T-helper 1 cell treated with Interleukin-12 subunit alpha and Interleukin-12 subunit beta and Interleukin-4 antibody, amounts not matched to agents 30 ng/mL and 1 ng/mL, for 36 hours (primary cell): ENCODE measurements at regions not wholly inside any gene's neighbourhood (a gene's known extent, or its start where the extent isn't known, plus 50 kb on each side); places are given as distances from the start of the nearest gene placed in this dataset.

Experiments used
- intact Hi-C: fragments of 100-400 bp; cut with micrococcal nuclease; formaldehyde crosslinking; loops from one replicate; pipeline ENCODE4 v1.15.1; 2024

DNA sequence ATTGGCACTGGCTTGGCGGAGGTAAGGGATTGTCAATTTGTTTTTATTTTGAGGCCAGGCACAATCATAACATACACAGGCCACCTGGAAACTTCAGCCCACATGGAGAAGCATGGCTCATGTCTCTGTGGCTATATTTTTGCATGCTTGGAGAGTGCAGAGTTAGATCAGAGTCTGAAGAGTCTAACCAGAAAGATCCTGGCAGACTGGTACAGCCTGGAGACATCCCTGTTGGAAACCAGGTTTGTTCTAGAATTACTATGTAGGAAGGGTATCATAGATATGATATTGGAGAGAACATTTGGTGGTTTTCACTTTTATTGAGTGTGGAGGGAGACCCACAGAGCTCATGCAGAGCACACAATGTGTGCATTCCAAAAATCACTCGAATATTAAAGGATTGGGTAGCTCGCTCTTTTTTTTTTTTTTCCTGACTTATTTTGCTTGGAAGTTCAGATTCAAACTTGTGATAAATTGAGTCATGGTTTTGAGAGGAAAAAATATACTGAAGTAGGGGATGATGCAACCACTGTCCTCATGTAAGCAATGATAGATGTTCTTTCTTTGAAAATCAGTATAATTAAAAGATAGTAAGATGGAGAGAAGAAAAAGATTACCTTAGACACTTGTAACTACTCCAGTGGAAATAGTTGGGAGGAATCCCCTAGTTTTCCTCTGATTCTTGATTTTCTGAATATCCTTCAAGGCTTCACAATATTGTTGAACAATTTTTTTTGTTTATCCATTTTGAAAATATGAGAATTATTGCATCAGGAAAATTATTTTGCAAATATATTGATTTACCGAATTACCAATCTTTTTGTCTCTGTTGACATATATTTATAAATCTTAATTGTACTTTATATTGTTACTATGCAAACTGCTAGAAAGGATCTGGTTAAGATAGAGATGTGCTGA lies 185.7 kb upstream of the ZEB2 start:
- intact Hi-C loops, result no loop called here

- intact Hi-C loops, result no loop called here
These were observed 184.8 kb upstream of the ZEB2 start for GRCh38 chr2:144704709-144705095.

DNA sequence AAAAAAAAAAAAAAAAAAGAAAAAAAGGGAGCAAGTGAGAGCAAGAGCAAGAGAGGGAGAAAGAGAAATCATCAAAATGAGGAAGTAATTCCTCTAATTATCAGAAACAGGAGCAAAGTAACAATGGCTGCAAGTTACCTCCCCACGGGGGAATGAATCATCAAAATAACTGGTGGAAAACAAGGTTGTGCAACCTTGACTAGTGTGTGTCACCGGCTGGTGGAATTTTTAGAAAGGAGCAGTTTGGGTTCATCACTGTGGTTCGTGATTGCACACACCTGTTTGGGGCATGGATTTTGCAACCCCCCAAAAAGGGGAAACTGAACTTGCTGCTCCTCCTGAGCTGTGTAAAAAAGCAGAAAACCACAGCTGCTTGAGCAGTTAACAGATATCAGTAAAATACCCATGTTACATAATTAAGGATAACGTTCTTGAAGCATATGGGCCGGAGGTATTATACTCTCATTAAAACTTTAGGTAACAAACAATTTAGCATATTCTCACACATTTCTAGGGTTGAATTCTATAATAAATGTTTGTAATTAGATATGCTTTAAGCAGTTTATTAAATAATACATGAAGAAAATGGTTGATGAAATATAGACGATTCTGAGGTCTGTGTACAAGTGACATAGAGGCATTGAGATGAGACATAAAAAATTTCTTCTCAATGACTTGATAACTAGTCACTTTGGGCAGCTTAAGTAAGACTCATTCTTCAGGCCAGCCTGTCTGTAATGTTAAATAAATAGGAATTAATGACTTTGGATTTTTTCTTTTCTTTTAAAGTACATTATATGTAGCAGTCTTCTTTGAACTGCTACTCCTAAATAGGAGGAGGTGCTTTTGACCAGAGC lies 184.2 kb upstream of the ZEB2 start:
- intact Hi-C loops, result no loop called here

DNA sequence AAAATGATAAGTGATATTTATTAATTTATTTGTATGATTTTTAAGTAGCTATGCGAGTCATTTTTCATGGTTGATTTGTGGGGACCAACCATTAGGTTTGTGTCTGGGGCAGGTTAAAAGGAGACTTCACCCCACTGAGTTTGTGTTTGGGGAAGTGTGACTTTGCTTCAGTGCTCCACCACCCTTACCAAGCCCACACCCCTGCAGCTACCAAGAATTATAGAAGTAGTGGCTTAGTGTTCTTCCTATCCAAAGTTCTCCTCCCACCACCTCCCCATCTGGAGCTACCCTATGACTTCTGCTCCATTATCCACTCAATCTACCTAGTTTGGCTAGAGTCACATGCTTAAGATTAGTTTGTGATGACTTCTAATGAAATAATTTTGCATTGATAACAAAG lies 182.1 kb upstream of the ZEB2 start:
- intact Hi-C loops, result no loop called here

GRCh38 chr2:144701259-144701658 lies 181.3 kb upstream of the ZEB2 start:
- intact Hi-C loops, result no loop called here

DNA sequence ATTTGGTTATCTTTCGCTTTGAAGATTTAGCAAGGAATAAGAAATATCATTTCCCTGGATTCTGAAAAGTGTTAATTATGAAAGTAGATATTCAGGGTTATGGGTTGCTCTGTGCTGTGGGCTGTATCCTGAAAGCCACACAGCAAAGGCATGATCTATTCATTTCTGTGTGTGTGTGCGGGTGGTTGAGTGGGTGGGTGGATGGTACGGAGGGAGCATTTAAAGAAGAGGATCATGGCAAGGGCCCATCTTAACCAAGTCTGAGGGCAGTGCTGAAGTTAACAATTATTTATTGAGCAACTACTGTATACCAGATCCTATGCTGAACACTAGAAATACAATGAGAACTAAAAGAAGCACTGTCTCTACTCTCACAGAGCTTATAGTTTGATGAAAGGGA lies 178.2 kb upstream of the ZEB2 start:
- intact Hi-C loops, result no loop called here

GRCh38 chr2:144695657-144696056 lies 175.7 kb upstream of the ZEB2 start:
- intact Hi-C loops, result no loop called here

DNA sequence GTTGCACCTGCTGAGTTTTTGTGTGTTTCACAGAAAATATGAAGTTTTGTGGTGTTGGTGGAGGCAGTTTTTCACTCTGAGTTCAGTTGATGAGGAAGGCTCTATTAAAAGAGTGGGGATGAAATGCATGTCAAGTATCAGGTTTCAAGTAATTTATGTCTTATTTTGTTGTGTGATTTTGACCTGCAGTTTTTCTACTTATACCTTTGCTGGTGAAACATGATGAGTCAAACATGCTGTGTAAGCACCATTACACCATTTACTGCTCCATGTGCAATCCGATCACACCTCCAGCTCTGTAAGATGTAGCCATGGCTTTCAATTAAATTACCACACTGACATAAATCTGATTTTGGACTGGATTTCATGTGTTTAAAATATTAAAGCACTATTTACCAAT lies 174.5 kb upstream of the ZEB2 start:
- intact Hi-C loops, result no loop called here

DNA sequence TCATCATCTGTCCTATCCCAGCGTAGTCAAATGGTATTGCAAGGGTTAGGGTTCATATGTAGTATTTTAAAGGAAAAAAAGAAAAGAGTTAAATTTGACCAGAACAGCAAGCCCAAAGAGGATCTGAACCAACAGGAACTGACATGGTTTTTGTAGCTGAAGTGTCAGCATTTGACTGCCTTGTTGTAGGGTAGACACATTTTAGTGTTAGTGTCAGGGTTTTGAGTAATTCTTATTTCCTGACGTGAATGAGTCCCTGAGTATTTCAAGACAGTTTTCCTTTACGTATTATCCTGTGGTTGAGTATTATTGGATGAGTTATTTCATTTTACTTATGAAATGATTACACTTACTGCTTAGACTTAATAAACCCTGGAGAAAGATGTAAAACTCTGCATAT lies 173.3 kb upstream of the ZEB2 start:
- intact Hi-C loops, result no loop called here

- intact Hi-C loops, result no loop called here
These were observed 172.7 kb upstream of the ZEB2 start for GRCh38 chr2:144692661-144693060.

DNA sequence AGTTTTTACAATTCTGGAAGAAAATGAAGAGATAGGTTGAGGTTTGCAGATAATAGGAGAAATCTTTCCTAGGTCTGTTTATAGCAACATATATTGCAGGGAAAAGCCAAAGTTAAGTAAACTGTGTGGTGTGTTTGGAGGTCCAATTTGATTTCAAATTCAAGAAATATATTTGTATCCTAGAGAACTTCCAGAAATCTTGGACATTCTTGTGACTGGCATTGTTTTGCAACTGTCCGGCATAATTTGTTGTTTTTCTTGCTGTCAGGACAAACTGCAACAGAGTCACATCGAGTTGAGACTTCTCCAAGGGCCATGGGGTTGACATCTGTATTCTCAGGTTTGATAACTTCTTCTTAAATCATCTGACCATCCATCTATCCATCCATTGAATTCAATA lies 170.9 kb upstream of the ZEB2 start:
- intact Hi-C loops, result no loop called here

DNA sequence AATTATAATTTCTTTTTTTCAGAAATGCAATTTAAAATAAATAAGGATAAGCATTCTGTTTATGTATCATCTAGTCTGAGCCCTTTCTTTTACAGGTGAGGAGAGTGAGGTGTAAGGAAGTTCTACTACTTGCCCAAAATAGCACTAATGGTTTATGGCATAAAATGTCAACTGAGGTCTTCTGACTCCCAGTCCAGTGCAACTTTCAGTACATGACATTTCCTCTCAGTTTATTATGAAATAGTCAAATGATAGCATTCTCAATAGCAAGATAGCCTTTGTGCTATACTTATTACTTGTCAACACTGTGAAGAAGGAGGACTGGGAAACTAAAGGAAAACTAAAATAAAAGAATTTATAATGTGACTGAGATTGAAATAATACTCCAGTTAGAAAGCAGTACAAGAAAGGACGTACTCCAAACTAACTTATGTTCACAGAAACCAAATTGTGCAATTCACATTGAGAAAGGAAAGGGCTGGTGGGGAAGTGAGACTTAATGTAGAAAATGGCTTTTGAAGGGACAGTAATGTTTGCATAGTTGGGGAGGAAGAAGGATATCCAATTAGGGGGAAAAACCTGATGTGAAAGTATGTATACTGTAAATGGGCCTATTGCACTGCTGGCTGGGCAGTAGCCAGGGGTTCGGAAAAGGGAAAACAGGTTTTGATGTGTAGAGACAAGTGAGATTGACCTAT lies 166.7 kb upstream of the ZEB2 start:
- intact Hi-C loops, result no loop called here

DNA sequence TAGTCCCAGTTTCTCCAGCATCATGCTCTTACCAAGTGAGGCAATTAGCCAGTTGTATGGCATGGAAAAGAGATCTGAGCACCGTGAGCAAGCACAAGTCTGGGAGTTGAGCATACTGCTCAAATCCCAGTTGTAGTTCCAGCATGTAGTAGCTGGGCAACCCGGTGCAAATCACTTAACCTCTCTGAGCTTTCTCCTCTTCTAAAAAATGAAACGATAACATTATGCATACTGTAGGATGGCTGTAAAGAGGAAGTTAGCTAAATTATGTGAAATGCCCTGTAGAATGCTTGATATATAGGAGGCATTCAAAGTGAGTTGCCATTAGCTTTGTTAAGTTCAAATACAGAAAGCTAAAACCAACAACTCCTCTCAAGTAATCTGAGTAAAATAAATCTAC lies 164.0 kb upstream of the ZEB2 start:
- intact Hi-C loops, result no loop called here

GRCh38 chr2:144683107-144683753 lies 163.3 kb upstream of the ZEB2 start:
- intact Hi-C loops, result no loop called here

DNA sequence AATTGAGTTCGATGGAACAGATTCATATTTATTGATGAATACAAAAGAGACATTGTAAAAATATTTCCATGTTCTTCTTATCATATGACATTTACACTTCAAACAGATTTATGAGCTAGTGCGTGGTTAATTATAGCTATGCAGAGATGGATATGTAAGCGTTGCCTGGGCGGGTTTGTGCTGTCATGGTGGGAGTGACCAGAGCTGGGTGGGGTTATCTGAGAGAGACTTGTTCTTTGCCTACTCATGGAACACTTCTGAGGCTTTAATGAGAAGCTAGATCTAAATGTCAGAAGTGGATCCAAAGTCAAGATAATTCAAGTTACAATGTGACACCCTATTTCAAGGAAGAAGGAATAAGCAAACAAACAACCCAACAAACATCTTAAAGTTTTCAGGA lies 162.3 kb upstream of the ZEB2 start:
- intact Hi-C loops, result no loop called here

DNA sequence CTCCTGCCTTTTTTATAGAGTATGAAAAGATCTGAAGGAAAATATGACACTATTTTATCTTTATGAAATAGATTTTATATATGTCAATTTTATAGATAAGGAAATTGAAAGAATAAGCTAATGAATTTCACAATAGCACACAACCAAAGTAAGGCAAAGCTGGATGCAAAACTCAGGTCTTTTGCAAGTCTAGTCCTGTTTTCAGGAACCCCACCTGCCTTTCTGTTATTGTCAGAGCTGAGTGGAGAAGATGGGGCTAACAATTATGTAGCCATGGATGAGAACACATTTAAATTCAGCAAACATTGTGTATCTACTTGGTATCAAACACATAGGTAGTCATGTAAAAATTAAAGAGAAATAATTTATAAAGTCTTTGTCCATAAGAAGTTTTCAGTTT lies 161.5 kb upstream of the ZEB2 start:
- intact Hi-C loops, result no loop called here

- intact Hi-C loops, result no loop called here
These were observed 160.0 kb upstream of the ZEB2 start for GRCh38 chr2:144679942-144680341.

- intact Hi-C loops, result no loop called here
These were observed 158.8 kb upstream of the ZEB2 start for GRCh38 chr2:144678736-144679135.

- intact Hi-C loops, result no loop called here
These were observed 155.8 kb upstream of the ZEB2 start for GRCh38 chr2:144675731-144676130.

GRCh38 chr2:144675331-144675730 lies 155.4 kb upstream of the ZEB2 start:
- intact Hi-C loops, result no loop called here

GRCh38 chr2:144674071-144674470 lies 154.2 kb upstream of the ZEB2 start:
- intact Hi-C loops, result no loop called here
